ENCODE measurements at regions not wholly inside any gene's neighbourhood (a gene's known extent, or its start where the extent isn't known, plus 50 kb on each side); places are given as distances from the start of the nearest gene placed in this dataset.
A peak's percentile ranks its signal among the peaks of the same experiment; 100 is the strongest.

GRCh38 chr18:73897517-73897916 lies 250.1 kb downstream of the FBXO15 start:
- 62% methylated on average over 1 of the region's 1 CpG for WGBS

GRCh38 chr18:73896685-73897084 lies 250.9 kb downstream of the FBXO15 start:
- intact Hi-C loops (cut with DNase I) = no loop called here
- DNase-seq (ENCODE audit: extremely low spot score) = no peak
- WGBS = 57% methylated on average over 3 of the region's 3 CpGs
- H3K36me3 ChIP-seq = no peaks in the 10 kb centered on the region
- H3K27me3 ChIP-seq = no peaks in the 10 kb centered on the region
- no peaks in the 10 kb centered on the region for H3K4me1 ChIP-seq
- H3K4me3 ChIP-seq = no peak overlapping the region
- TF ChIP-seq POLR2AphosphoS5 (IDR thresholded peaks at IDR 0.05) = no peak
- TF ChIP-seq CTCF (IDR thresholded peaks at IDR 0.05) = no peak
- no peak for TF ChIP-seq EP300 (IDR thresholded peaks at IDR 0.05)
- TF ChIP-seq POLR2A (IDR thresholded peaks at IDR 0.05; ENCODE audit: low read depth) = no peak
- no peaks in the 10 kb centered on the region for H3K9me3 ChIP-seq
- no peak overlapping the region for H3K27ac ChIP-seq (replicated peaks in 1 of 4)

More at GRCh38 chr18:73897517-73897916, 250.1 kb downstream of the FBXO15 start:
- H3K4me3 ChIP-seq = no peak overlapping the region
- no peak for DNase-seq (ENCODE audit: extremely low spot score)
- no peaks in the 10 kb centered on the region for H3K27me3 ChIP-seq
- H3K4me1 ChIP-seq = no peaks in the 10 kb centered on the region
- H3K36me3 ChIP-seq = no peaks in the 10 kb centered on the region
- no peak overlapping the region for H3K27ac ChIP-seq (replicated peaks in 1 of 4)
- no peaks in the 10 kb centered on the region for H3K9me3 ChIP-seq
- intact Hi-C loops (cut with DNase I) = no loop called here
- TF ChIP-seq CTCF (IDR thresholded peaks at IDR 0.05) (no peak), POLR2A (IDR thresholded peaks at IDR 0.05; ENCODE audit: low read depth) (no peak), POLR2AphosphoS5 (IDR thresholded peaks at IDR 0.05) (no peak), EP300 (IDR thresholded peaks at IDR 0.05) (no peak)

GRCh38 chr18:73895701-73896100 lies 251.9 kb downstream of the FBXO15 start:
- Histone ChIP-seq H3K27ac (replicated peaks in 1 of 4) (no peak overlapping the region), H3K9me3 (no peaks in the 10 kb centered on the region), H3K4me1 (no peaks in the 10 kb centered on the region), H3K27me3 (no peaks in the 10 kb centered on the region), H3K4me3 (no peak overlapping the region), H3K36me3 (no peaks in the 10 kb centered on the region)
- WGBS = 41% methylated on average over 4 of the region's 4 CpGs
- TF ChIP-seq CTCF (IDR thresholded peaks at IDR 0.05) (no peak), POLR2AphosphoS5 (IDR thresholded peaks at IDR 0.05) (no peak), EP300 (IDR thresholded peaks at IDR 0.05) (no peak), POLR2A (IDR thresholded peaks at IDR 0.05; ENCODE audit: low read depth) (no peak)
- intact Hi-C loops (cut with DNase I) = no loop called here
- peak; percentile 29 for DNase-seq (ENCODE audit: extremely low spot score)

GRCh38 chr18:73893880-73894279 lies 253.8 kb downstream of the FBXO15 start:
- no peak for TF ChIP-seq CTCF (IDR thresholded peaks at IDR 0.05)
- TF ChIP-seq POLR2A (IDR thresholded peaks at IDR 0.05; ENCODE audit: low read depth) = no peak
- TF ChIP-seq POLR2AphosphoS5 (IDR thresholded peaks at IDR 0.05) = no peak
- no peak for TF ChIP-seq EP300 (IDR thresholded peaks at IDR 0.05)
- H3K9me3 ChIP-seq = no peaks in the 10 kb centered on the region
- no peaks in the 10 kb centered on the region for H3K4me1 ChIP-seq
- no peak for DNase-seq (ENCODE audit: extremely low spot score)
- no peaks in the 10 kb centered on the region for H3K36me3 ChIP-seq
- H3K4me3 ChIP-seq = no peak overlapping the region
- no peaks in the 10 kb centered on the region for H3K27me3 ChIP-seq
- intact Hi-C loops (cut with DNase I) = no loop called here
- 74% methylated on average over 3 of the region's 3 CpGs for WGBS
- H3K27ac ChIP-seq (replicated peaks in 1 of 4) = no peak overlapping the region
